ENCODE measurements at regions not wholly inside any gene's neighbourhood (a gene's known extent, or its start where the extent isn't known, plus 50 kb on each side); places are given as distances from the start of the nearest gene placed in this dataset.

GRCh38 chr16:52167328-52167727 lies 379.6 kb downstream of the TOX3 start:
- TF ChIP-seq CTCF (IDR thresholded peaks at IDR 0.05; ENCODE audit: poor library complexity) (no peak), EZH2 (IDR thresholded peaks at IDR 0.05; ENCODE audit: borderline replicate concordance) (no peak), EZH2phosphoT487 (IDR thresholded peaks at IDR 0.05; ENCODE audit: low read depth, severe bottlenecking, unreplicated experiment) (no peak)
